GM12878 (cell line): ENCODE measurements at regions not wholly inside any gene's neighbourhood (a gene's known extent, or its start where the extent isn't known, plus 50 kb on each side); places are given as distances from the start of the nearest gene placed in this dataset.

ENCODE experiments used
- ATAC-seq: fragments of 200-7000 bp; cut with Tn5 transposase; 3 replicates; pipeline ENCODE4 v1.9.1; 2020; ENCODE audit warnings: mild to moderate bottlenecking, moderate library complexity
- BruUV-seq: library from RNA; stranded (reverse); fragments of 400-500 nt; replicated peaks from 2 replicates; lab custom pipeline; 2021; lab: Mats Ljungman, UMichigan
- CTCF ChIA-PET: fragments of 300-600 bp; sonication (Branson Sonifier 250); formaldehyde crosslinking; extraction: SDS; loops from one replicate; lab custom pipeline; 2021; ENCODE audit warnings: inconsistent platforms; lab: Yijun Ruan, JAX
- POLR2A ChIA-PET: fragments of 350-600 bp; formaldehyde crosslinking; extraction: SDS; loops from one replicate; lab custom pipeline; 2021; ENCODE audit warnings: inconsistent platforms; lab: Charles Lee
- RAD21 ChIA-PET: fragments of 300-600 bp; sonication (Branson Sonifier 250); formaldehyde crosslinking; loops from one replicate; lab custom pipeline; 2023; ENCODE audit warnings: antibody characterized with exemption; ENCODE audit not compliant: unreplicated experiment; lab: Charles Lee
- SMC1A ChIA-PET: fragments of 300-600 bp; sonication (Branson Sonifier 250); formaldehyde crosslinking; loops from one replicate; lab custom pipeline; 2023; ENCODE audit not compliant: unreplicated experiment, uncharacterized antibody; lab: Charles Lee
- DNase-seq: peaks from one replicate; pipeline ENCODE4 v3.0.0-alpha.2; 2011; ENCODE audit warnings: low read depth, low spot score
- FAIRE-seq: peaks from 3 replicates; lab custom pipeline; 2011; peaks lifted over from hg19 to GRCh38; lab: Jason Lieb, UNC
- H2AFZ ChIP-seq: 2 replicates; pipeline ENCODE4 v1.6.0; 2011; ENCODE audit warnings: low read depth, low read length, control low read depth; ENCODE audit not compliant: control insufficient read depth
- H3K27ac ChIP-seq: 2 replicates; pipeline ENCODE4 v1.5.1; 2011; ENCODE audit warnings: control low read depth; ENCODE audit not compliant: control insufficient read depth, insufficient read depth
- H3K27me3 ChIP-seq, 2 experiments: replicated peaks in 1 of 2; 2 replicates each; pipeline versions ENCODE4 v1.6.0 to v1.6.1; 2011; ENCODE audit warnings: low read length in 1 of 2; ENCODE audit not compliant: control insufficient read depth in 2 of 2, insufficient read depth in 2 of 2
- H3K36me3 ChIP-seq, 2 experiments: 2 replicates each; pipeline ENCODE4 v1.5.1; 2011; ENCODE audit warnings: low read length in 1 of 2; ENCODE audit not compliant: control insufficient read depth in 2 of 2, insufficient read depth in 2 of 2
- H3K4me1 ChIP-seq: 2 replicates; pipeline ENCODE4 v1.6.1; 2011; ENCODE audit warnings: mild to moderate bottlenecking, low read length, moderate library complexity, mixed read lengths; ENCODE audit not compliant: control insufficient read depth, insufficient read depth
- H3K4me2 ChIP-seq: 2 replicates; pipeline ENCODE4 v1.6.0; 2011; ENCODE audit warnings: control low read depth; ENCODE audit not compliant: control insufficient read depth, insufficient read depth
- H3K4me3 ChIP-seq: fragments of 200-600 bp; sonication (generic); 2 replicates; pipeline ENCODE4 v1.5.1; 2016
- H3K79me2 ChIP-seq: 2 replicates; pipeline ENCODE4 v1.6.0; 2011; ENCODE audit warnings: low read length; ENCODE audit not compliant: control insufficient read depth, insufficient read depth
- H3K9ac ChIP-seq: 2 replicates; pipeline ENCODE4 v1.8.0; 2011; ENCODE audit warnings: low read length, control low read depth, mixed read lengths; ENCODE audit not compliant: control insufficient read depth, insufficient read depth
- H3K9me3 ChIP-seq: replicated peaks from 3 replicates; pipeline ENCODE4 v1.5.1; 2011; ENCODE audit warnings: mild to moderate bottlenecking, low read length; ENCODE audit not compliant: control insufficient read depth, insufficient read depth
- H4K20me1 ChIP-seq: 2 replicates; pipeline ENCODE4 v1.6.0; 2011; ENCODE audit not compliant: control insufficient read depth, insufficient read depth
- ESRRA ChIP-seq: IDR thresholded peaks from 2 replicates; pipeline ENCODE4 v1.6.1; 2012; ENCODE audit warnings: mild to moderate bottlenecking, low read length, improper control_type of control experiment
- POLR2AphosphoS5 ChIP-seq: IDR thresholded peaks from 2 replicates; pipeline ENCODE4 v1.6.1; 2011; ENCODE audit warnings: mild to moderate bottlenecking, low read length, inconsistent platforms
- TARDBP ChIP-seq: IDR thresholded peaks from 2 replicates; pipeline ENCODE4 v1.6.1; 2016; ENCODE audit warnings: borderline replicate concordance
- ZSCAN29 ChIP-seq: fragments of 450-650 bp; IDR thresholded peaks from 2 replicates; pipeline ENCODE4 v1.6.1; 2017; ENCODE audit warnings: mild to moderate bottlenecking, moderate library complexity
- WGBS: methylation state at CpG from one replicate; pipeline ENCODE4 v1.1.6; 2016; ENCODE audit warnings: low lambda C conversion rate; ENCODE audit not compliant: insufficient replicate concordance, insufficient coverage; ENCODE audit errors: missing lambda C conversion rate; 5-methylcytosine and 5-hydroxymethylcytosine counted together
- in situ Hi-C: fragments of 300-500 bp; cut with MboI; formaldehyde crosslinking; loops from 9 replicates; pipeline ENCODE4 v1.14.3; 2018; ENCODE audit warnings: mixed read lengths
- intact Hi-C: fragments of 100-400 bp; cut with micrococcal nuclease; formaldehyde crosslinking; loops from one replicate; pipeline ENCODE4 v1.14.2; 2022; ENCODE audit not compliant: unreplicated experiment
- TF ChIP-seq, protein P1 (sequence below): IDR thresholded peaks from 2 replicates; pipeline ENCODE4 v1.6.1; 2012; ENCODE audit warnings: improper control_type of control experiment, low read depth, low read length; ENCODE audit not compliant: insufficient replicate concordance

DNA sequence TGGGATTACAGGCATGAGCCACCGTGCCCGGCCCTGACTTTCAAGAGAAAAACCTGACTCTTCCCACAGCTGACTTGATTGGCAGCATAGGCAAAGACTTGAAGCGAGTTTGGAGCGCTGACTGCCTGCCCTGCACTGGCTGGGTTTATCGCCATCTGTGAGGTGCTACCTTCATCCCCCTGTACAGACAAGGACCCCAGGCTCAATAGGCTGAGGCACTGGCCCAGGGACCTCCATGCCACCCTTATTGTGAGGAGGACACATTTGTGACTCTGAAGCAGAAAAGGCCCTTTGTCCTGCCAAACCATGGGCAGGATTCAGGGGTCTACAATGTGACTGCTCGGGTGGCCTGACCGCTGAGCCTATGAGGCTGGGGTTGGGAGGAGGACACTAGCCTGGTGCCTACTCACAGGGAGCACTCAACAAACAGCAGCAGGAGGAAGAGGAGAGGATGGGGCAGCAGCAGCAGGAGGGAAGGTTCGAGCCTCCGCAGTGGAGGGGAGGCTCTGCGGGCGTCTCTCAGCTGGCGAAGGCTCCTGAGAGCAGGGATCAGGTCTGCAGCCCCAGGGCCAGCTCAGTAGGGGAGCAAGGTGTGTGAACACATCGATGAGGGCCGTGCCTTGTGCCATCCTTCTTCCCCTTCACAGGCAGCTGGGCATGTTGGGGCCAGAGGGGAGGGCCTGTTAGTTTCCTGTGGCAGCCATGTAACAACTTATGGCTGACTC lies 72.9 kb upstream of the WNT7B start:
- WGBS, result 77% methylated on average over 14 of the region's 14 CpGs
- H3K9me3 ChIP-seq, result no peaks in the 10 kb centered on the region
- intact Hi-C loops (no loop called here), in situ Hi-C loops (no loop called here)
- ChIA-PET CTCF (no interaction called here), SMC1A (no interaction called here), POLR2A (no interaction called here), RAD21 (interaction anchor here (1.2 kb wide), 1 partner anchor 67 kb away, joined by 3 read pairs; no protein-coding TSS in a partner anchor)
- no peak overlapping the region for H3K27ac ChIP-seq
- FAIRE-seq (no peak), DNase-seq (no peak), ATAC-seq (no peak)
- H3K27me3 ChIP-seq, result peaks cover 0 to 5% of the 10 kb centered on the region in 2 experiments; a peak in 3 of 4 replicates
- H3K4me1 ChIP-seq, result peaks cover 13% of the 10 kb centered on the region
- no TSS peak for BruUV-seq
- H3K36me3 ChIP-seq, result no peaks in the 10 kb centered on the region
- no peak overlapping the region for H3K9ac ChIP-seq
- no peaks in the 10 kb centered on the region; the same call in 1 of the 2 replicates for H4K20me1 ChIP-seq
- no peak for TF ChIP-seq POLR2AphosphoS5
- no peak for TF ChIP-seq ZSCAN29
- TF ChIP-seq, protein P1, sequence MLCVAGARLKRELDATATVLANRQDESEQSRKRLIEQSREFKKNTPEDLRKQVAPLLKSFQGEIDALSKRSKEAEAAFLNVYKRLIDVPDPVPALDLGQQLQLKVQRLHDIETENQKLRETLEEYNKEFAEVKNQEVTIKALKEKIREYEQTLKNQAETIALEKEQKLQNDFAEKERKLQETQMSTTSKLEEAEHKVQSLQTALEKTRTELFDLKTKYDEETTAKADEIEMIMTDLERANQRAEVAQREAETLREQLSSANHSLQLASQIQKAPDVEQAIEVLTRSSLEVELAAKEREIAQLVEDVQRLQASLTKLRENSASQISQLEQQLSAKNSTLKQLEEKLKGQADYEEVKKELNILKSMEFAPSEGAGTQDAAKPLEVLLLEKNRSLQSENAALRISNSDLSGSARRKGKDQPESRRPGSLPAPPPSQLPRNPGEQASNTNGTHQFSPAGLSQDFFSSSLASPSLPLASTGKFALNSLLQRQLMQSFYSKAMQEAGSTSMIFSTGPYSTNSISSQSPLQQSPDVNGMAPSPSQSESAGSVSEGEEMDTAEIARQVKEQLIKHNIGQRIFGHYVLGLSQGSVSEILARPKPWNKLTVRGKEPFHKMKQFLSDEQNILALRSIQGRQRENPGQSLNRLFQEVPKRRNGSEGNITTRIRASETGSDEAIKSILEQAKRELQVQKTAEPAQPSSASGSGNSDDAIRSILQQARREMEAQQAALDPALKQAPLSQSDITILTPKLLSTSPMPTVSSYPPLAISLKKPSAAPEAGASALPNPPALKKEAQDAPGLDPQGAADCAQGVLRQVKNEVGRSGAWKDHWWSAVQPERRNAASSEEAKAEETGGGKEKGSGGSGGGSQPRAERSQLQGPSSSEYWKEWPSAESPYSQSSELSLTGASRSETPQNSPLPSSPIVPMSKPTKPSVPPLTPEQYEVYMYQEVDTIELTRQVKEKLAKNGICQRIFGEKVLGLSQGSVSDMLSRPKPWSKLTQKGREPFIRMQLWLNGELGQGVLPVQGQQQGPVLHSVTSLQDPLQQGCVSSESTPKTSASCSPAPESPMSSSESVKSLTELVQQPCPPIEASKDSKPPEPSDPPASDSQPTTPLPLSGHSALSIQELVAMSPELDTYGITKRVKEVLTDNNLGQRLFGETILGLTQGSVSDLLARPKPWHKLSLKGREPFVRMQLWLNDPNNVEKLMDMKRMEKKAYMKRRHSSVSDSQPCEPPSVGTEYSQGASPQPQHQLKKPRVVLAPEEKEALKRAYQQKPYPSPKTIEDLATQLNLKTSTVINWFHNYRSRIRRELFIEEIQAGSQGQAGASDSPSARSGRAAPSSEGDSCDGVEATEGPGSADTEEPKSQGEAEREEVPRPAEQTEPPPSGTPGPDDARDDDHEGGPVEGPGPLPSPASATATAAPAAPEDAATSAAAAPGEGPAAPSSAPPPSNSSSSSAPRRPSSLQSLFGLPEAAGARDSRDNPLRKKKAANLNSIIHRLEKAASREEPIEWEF, result no peak
- no peak for TF ChIP-seq ESRRA
- no peak for TF ChIP-seq TARDBP
- H3K4me3 ChIP-seq, result no peak overlapping the region
- H3K79me2 ChIP-seq, result peaks cover 6% of the 10 kb centered on the region
- H3K4me2 ChIP-seq, result no peak overlapping the region
- H2AFZ ChIP-seq, result no peak overlapping the region
